Activated CD8-positive, alpha-beta memory T cell treated with anti-CD3 and anti-CD28 coated beads, Interleukin-2, amount 10 ng/mL, durations not matched to agents 7 days and 5 days (primary cell): ENCODE measurements at regions not wholly inside any gene's neighbourhood (a gene's known extent, or its start where the extent isn't known, plus 50 kb on each side); places are given as distances from the start of the nearest gene placed in this dataset.

Experiments used
- ATAC-seq: fragments of 150-1000 bp; cut with Tn5 transposase; one replicate; pipeline ENCODE4 v1.10.0; 2021; ENCODE audit warnings: moderate library complexity
- CTCF ChIA-PET: fragments of 350-600 bp; sonication (Branson Sonifier 250); formaldehyde crosslinking; loops from one replicate; lab custom pipeline; 2021; ENCODE audit warnings: antibody characterized with exemption; lab: Charles Lee
- DNase-seq: peaks from one replicate; pipeline ENCODE4 v3.0.0-alpha.2; 2020
- H3K27ac Mint-ChIP-seq: one replicate; pipeline ENCODE4 v1.8.0; 2021; ENCODE audit warnings: mild to moderate bottlenecking, mixed read lengths
- H3K27me3 Mint-ChIP-seq: one replicate; pipeline ENCODE4 v1.8.0; 2021; ENCODE audit warnings: mixed read lengths
- H3K36me3 Mint-ChIP-seq: one replicate; pipeline ENCODE4 v1.8.0; 2021; ENCODE audit warnings: mild to moderate bottlenecking, mixed read lengths
- H3K4me1 Mint-ChIP-seq: one replicate; pipeline ENCODE4 v1.8.0; 2021; ENCODE audit warnings: mixed read lengths
- H3K4me3 Mint-ChIP-seq: one replicate; pipeline ENCODE4 v1.8.0; 2021; ENCODE audit warnings: mild to moderate bottlenecking, moderate library complexity, mixed read lengths
- H3K9me3 Mint-ChIP-seq: one replicate; pipeline ENCODE4 v1.8.0; 2022; ENCODE audit warnings: low read depth, mixed read lengths

DNA sequence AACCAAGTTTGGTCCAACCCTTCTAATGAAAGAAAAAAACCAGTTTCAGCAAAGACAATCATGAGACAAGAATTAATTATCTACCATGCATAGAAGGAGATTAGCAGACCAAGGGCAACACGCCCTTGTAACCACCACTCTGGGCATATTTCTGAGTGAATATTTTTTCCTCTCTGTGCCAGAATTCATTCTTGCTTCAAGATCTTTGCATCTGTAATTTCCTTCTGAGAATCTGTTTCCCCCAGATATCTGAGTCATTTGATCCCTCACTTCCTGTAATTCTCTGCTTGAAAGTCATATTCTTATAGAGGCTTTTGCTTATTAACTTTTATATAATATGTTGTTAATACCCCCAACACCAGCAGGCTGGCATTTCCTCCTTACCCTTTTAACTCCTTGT is 243.7 kb downstream of the SLC16A7 start:
- ATAC-seq (no peak), DNase-seq (no peak)
- no peak overlapping the region for H3K4me3 Mint-ChIP-seq
- peaks cover 7% of the 10 kb centered on the region for H3K27me3 Mint-ChIP-seq
- CTCF ChIA-PET: no interaction called here
- no peaks in the 10 kb centered on the region for H3K9me3 Mint-ChIP-seq
- H3K4me1 Mint-ChIP-seq: no peaks in the 10 kb centered on the region
- H3K27ac Mint-ChIP-seq: no peak overlapping the region
- no peaks in the 10 kb centered on the region for H3K36me3 Mint-ChIP-seq

DNA sequence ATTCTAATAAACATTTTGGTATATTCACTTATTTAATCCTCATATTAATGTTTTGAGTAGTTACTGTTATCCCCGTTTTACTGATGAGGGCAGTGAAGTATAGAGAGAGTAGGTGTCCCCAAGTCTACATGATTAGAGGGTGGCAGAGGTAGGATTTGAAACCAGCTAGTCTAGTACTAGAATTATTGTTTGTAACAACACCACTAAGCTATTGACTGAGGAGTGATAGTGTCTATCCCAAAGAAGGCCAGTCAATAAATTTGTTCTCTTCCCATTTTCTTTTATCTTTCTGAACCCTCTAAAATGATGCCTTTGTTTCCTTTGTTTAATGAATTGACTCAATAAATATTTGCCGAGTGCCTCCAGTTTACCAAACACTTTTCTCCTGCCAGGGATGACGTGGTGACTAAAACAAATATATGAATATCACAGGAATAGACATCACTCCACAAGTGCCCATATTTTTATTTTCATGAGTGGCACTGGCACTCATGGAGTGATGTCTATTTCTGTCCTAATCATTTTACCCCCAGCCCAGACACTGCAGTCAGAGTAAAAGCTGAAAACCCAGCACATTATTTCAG is 247.5 kb downstream of the SLC16A7 start:
- no peaks in the 10 kb centered on the region for H3K36me3 Mint-ChIP-seq
- CTCF ChIA-PET: no interaction called here
- H3K9me3 Mint-ChIP-seq: no peaks in the 10 kb centered on the region
- no peaks in the 10 kb centered on the region for H3K4me1 Mint-ChIP-seq
- DNase-seq: no peak
- no peak for ATAC-seq
- no peak overlapping the region for H3K4me3 Mint-ChIP-seq
- H3K27ac Mint-ChIP-seq: no peak overlapping the region
- peaks cover 7% of the 10 kb centered on the region for H3K27me3 Mint-ChIP-seq

DNA sequence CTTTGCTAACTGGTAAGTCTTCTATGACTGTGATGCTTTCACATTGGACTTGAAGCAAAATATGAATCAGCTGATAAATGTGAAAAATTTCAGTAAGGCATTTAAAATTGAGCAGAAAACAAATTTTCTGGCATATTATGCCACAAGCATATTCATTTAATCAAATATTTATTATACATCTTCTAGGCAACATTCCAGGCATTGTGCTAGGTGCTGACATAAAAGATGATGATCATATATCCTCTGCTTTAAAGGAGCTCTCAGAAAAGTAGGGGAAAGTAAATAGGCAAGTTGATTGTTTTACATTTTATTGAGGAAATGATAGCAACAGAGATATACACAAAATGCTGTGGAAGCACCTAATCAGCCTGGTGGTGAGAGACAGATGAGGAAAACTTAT is 248.9 kb downstream of the SLC16A7 start:
- ATAC-seq (no peak), DNase-seq (no peak)
- Mint-ChIP-seq H3K4me1 (no peaks in the 10 kb centered on the region), H3K27me3 (peaks cover 2% of the 10 kb centered on the region), H3K36me3 (no peaks in the 10 kb centered on the region), H3K27ac (no peak overlapping the region), H3K9me3 (no peaks in the 10 kb centered on the region), H3K4me3 (no peak overlapping the region)
- CTCF ChIA-PET: no interaction called here

DNA sequence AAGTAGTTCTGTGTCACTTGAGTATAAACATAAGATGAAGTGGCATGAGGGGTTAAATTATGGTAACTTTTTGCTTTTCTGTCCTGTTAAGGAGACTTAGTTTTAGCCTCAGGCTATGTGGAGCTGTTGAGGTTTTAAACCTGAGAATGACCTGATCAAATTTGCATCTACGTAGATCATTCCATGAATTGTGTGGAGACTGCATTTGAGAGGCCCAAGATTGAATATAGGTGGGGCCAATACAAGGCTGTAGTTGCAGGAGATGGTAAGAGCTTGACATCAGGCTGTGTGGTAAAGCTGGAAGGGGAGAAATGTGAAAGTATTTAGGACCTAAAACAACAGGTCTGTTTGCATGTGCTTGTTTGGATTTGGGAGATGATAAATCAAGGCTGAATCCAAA is 249.5 kb downstream of the SLC16A7 start:
- DNase-seq (no peak), ATAC-seq (no peak)
- CTCF ChIA-PET: no interaction called here
- no peaks in the 10 kb centered on the region for H3K9me3 Mint-ChIP-seq
- H3K4me3 Mint-ChIP-seq: no peak overlapping the region
- H3K27me3 Mint-ChIP-seq: peaks cover 2% of the 10 kb centered on the region
- H3K4me1 Mint-ChIP-seq: no peaks in the 10 kb centered on the region
- no peaks in the 10 kb centered on the region for H3K36me3 Mint-ChIP-seq
- H3K27ac Mint-ChIP-seq: no peak overlapping the region

DNA sequence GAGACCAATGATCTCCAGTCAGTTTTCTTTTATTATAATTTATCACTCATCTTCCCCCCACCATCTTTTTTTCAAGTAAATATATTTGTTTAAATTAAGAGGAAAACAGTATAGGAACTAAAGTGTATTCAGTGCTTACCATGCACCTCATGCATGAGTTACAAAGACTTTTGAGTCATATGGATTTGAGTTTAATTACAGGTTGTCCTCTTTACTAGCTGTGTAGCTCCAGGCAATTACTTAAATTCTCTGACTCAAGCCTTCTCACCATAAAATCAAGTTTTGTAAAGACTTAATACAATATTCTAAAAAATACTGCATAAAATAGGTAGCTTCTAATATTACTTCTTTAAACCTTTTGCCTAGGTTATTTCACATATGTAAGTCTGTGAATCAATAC is 251.3 kb downstream of the SLC16A7 start:
- DNase-seq: no peak
- no peaks in the 10 kb centered on the region for H3K4me1 Mint-ChIP-seq
- no peak for ATAC-seq
- CTCF ChIA-PET: no interaction called here
- no peak overlapping the region for H3K27ac Mint-ChIP-seq
- H3K36me3 Mint-ChIP-seq: no peaks in the 10 kb centered on the region
- no peaks in the 10 kb centered on the region for H3K27me3 Mint-ChIP-seq
- H3K4me3 Mint-ChIP-seq: no peak overlapping the region
- no peaks in the 10 kb centered on the region for H3K9me3 Mint-ChIP-seq

DNA sequence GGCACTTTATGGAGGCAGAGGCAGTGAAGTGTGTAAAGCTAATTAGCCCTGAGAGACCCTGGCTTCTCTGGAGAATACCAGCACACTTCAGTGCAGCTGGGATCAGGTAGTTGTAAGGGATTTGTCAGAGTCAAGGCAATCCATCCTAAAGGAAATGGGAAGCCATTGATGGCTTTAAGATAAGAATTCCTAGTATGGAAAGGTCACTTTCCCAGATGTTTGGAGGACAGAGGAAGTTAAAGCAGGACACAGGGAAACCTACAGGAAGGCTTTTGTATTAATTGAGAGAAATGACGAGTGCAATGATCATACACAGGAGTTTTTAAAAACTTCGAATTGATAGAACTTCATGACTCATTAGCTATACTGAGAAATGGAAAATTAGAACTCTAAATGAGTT is 254.4 kb downstream of the SLC16A7 start:
- Mint-ChIP-seq H3K27ac (no peak overlapping the region), H3K9me3 (no peaks in the 10 kb centered on the region), H3K27me3 (no peaks in the 10 kb centered on the region), H3K36me3 (no peaks in the 10 kb centered on the region), H3K4me3 (no peak overlapping the region), H3K4me1 (no peaks in the 10 kb centered on the region)
- ATAC-seq: no peak
- DNase-seq: no peak
- CTCF ChIA-PET: no interaction called here

DNA sequence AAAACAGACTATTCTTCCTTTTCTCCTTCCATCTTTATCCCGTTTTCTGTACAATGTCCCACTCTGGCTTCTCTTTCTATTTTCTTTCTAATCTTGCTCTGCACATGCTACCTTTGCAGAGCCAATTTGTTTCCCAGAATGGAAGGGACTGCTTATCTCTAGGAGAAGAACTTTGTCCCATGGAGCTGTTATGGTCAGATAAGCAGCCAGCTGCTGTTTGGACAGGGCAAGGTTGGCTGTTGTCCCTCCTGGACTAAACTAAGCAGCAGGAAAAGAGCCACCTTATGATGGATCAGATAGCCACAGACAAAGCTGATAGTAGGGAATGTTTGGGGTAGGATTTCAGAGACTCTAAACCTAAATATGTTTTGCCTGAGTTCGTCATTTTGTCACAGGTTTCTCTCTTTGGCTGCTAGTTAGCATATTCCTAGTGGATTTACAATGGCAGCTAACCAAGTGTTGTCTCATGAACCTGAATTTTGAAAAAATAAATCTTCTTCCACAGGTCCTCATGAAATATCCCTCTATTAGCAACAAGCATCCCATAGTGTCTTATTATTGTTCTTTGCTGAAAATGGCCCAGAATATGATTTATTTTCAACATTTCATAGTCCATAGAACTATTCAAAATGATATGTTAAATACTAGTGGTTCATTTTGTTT is 262.8 kb downstream of the SLC16A7 start:
- CTCF ChIA-PET: no interaction called here
- ATAC-seq: no peak
- no peaks in the 10 kb centered on the region for H3K4me1 Mint-ChIP-seq
- no peak overlapping the region for H3K4me3 Mint-ChIP-seq
- no peaks in the 10 kb centered on the region for H3K36me3 Mint-ChIP-seq
- H3K9me3 Mint-ChIP-seq: no peaks in the 10 kb centered on the region
- no peak for DNase-seq
- no peaks in the 10 kb centered on the region for H3K27me3 Mint-ChIP-seq
- H3K27ac Mint-ChIP-seq: no peak overlapping the region

DNA sequence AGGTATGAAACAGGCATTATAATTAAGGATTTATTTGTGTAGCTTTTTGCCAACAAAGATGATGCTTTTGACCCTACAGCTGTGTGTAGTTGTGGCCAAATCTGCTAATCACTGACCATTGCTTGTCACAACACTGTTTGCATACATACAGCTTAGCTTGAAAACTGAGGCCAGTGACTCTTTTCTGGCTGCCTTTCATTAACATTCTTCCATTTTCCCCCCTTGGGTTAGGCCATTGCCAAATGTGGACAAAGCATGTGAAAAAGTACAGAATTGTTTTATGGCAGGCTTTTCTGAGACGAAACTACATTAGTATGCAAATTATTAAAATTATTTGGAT is 263.3 kb downstream of the SLC16A7 start:
- no peaks in the 10 kb centered on the region for H3K4me1 Mint-ChIP-seq
- no peak for ATAC-seq
- DNase-seq: no peak
- CTCF ChIA-PET: no interaction called here
- H3K36me3 Mint-ChIP-seq: no peaks in the 10 kb centered on the region
- no peak overlapping the region for H3K27ac Mint-ChIP-seq
- H3K27me3 Mint-ChIP-seq: no peaks in the 10 kb centered on the region
- H3K9me3 Mint-ChIP-seq: no peaks in the 10 kb centered on the region
- no peak overlapping the region for H3K4me3 Mint-ChIP-seq

DNA sequence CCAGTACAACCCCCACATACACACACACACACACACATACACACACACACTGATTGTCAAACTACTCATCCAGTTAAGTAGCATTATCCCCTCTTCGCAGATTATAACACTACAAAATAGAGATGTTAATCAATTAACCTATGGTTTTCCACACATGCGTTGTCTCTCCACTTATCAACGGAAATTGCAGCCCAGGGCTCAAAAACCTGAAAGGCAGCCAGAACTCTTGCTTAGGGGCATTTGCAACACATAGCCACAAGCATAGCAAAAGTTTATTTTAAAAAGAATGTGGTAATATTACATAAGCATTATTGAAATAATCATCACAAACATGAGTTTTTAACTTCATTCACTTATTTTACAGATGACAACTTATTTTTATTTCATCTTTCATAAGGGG is 265.8 kb downstream of the SLC16A7 start:
- DNase-seq (no peak), ATAC-seq (no peak)
- Mint-ChIP-seq H3K27ac (no peak overlapping the region), H3K4me1 (no peaks in the 10 kb centered on the region), H3K36me3 (no peaks in the 10 kb centered on the region), H3K27me3 (no peaks in the 10 kb centered on the region), H3K4me3 (no peak overlapping the region), H3K9me3 (no peaks in the 10 kb centered on the region)
- CTCF ChIA-PET: no interaction called here

DNA sequence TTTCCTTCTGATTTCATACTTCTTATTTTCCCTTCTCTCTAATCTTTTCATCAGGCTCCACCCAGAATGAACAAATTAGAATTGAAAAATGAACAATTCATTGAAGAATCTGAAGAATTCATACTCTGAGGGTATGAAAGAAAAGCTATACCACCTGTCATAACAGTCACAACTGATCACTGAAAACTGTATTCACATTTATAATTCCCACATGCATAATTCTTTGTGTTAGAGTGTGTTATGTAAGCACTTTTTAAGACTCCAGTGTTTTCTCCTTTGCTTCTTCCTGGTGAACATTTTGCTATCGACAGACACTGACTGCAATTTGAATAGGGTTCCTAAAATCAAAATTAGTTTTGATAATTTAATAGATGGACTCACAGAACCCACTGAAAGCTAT is 271.2 kb downstream of the SLC16A7 start:
- Mint-ChIP-seq H3K36me3 (no peaks in the 10 kb centered on the region), H3K4me3 (no peak overlapping the region), H3K4me1 (no peaks in the 10 kb centered on the region), H3K27ac (no peak overlapping the region), H3K27me3 (no peaks in the 10 kb centered on the region), H3K9me3 (no peaks in the 10 kb centered on the region)
- no peak for DNase-seq
- CTCF ChIA-PET: no interaction called here
- ATAC-seq: no peak

DNA sequence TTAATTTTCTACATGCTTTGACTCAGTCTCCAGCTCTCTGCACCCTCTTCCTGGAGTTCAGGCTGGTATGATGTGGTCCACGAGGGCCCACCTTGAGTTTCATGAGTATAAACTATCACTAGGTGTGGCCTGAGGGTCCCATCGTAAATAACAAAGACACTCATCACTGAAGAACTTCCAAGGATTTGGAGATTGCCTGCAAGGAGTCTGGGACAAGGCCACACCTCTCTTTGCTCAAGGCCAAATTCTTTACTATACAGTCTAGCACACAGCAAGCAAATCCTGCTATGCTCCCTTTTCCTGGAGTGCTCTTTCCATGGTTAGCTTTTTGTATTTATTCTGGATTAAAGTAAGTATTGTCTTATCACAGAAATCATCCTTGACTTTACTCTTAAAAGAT is 271.9 kb downstream of the SLC16A7 start:
- CTCF ChIA-PET: no interaction called here
- Mint-ChIP-seq H3K36me3 (no peaks in the 10 kb centered on the region), H3K27ac (no peak overlapping the region), H3K9me3 (peaks cover under 1% of the 10 kb centered on the region), H3K4me3 (no peak overlapping the region), H3K27me3 (no peaks in the 10 kb centered on the region), H3K4me1 (no peaks in the 10 kb centered on the region)
- DNase-seq: no peak
- no peak for ATAC-seq

DNA sequence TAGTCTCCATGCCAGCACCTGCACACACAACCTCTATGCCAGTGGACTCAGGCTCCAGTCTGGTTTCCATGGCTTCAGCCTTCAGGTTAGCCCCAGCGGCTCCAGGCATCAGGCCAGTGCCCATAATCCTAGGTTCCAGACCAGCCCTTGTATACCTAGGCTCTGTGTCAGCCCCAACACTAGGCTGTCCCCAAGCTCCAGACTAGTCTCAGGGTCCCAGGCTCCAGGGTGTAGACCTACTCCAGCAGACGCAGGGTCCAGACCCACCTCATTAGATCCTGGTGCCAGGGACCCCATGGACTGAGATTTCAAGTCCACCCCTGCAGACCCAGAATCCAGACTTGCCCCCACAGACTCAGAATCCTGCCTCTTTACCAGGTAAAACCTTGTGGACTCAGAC is 275.9 kb downstream of the SLC16A7 start:
- Mint-ChIP-seq H3K27me3 (no peaks in the 10 kb centered on the region), H3K4me1 (no peaks in the 10 kb centered on the region), H3K27ac (no peak overlapping the region), H3K36me3 (no peaks in the 10 kb centered on the region), H3K4me3 (no peak overlapping the region), H3K9me3 (peaks cover 2% of the 10 kb centered on the region)
- ATAC-seq (no peak), DNase-seq (no peak)
- CTCF ChIA-PET: no interaction called here

DNA sequence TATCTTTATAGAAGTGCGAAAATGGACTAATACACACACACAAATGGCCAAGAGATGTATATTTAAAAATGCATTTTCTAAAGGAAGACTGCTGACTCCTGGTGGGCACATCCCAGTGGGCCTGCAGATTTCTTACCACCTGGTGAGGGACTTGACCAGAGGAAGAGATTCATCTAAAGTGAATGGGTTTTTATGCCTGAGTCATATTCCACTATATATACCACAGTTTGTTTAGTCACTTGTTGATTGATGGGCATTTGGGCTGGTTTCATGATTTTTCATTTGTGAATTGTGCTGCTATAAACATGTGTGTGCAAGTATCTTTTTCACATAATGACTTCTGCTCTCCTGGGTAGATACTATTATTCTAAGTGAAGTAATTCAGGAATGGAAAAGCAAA is 277.3 kb downstream of the SLC16A7 start:
- Mint-ChIP-seq H3K27me3 (no peaks in the 10 kb centered on the region), H3K36me3 (no peaks in the 10 kb centered on the region), H3K9me3 (peaks cover 2% of the 10 kb centered on the region), H3K4me1 (no peaks in the 10 kb centered on the region), H3K27ac (no peak overlapping the region), H3K4me3 (no peak overlapping the region)
- DNase-seq (no peak), ATAC-seq (no peak)
- CTCF ChIA-PET: no interaction called here

DNA sequence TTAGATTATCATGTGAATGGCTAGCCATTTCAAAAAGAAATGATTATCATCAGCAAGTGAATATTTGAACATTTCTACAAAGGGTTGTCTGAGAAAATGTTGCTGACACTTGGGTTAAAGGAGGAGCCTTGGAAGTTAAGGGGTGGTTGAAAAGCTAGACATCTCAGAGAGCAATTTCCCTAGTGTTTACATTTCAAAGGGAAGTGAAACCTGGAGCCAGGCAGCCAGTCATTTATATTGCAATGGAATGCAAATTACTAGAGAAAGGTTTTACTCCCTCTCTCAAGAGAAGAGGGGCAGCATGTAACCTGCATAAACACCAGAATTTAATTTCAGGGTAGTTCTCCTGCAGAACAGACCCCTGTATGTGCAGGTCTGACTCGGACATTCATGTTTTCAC is 279.0 kb downstream of the SLC16A7 start:
- Mint-ChIP-seq H3K36me3 (no peaks in the 10 kb centered on the region), H3K4me1 (no peaks in the 10 kb centered on the region), H3K4me3 (no peak overlapping the region), H3K9me3 (peaks cover 2% of the 10 kb centered on the region), H3K27ac (no peak overlapping the region), H3K27me3 (no peaks in the 10 kb centered on the region)
- CTCF ChIA-PET: no interaction called here
- no peak for ATAC-seq
- no peak for DNase-seq
